Nephron (organoid): ENCODE measurements at regions not wholly inside any gene's neighbourhood (a gene's known extent, or its start where the extent isn't known, plus 50 kb on each side); places are given as distances from the start of the nearest gene placed in this dataset.
A peak's percentile ranks its signal among the peaks of the same experiment; 100 is the strongest.

Experiments used
- H3K27ac Mint-ChIP-seq, 3 experiments: 2 replicates each; pipeline ENCODE4 v1.8.0; 2020; ENCODE audit warnings: mixed read lengths in 3 of 3, mild to moderate bottlenecking in 2 of 3, moderate library complexity in 1 of 3
- H3K27me3 Mint-ChIP-seq: 2 replicates; pipeline ENCODE4 v1.8.0; 2021; ENCODE audit warnings: low read depth, mild to moderate bottlenecking, moderate library complexity, mixed read lengths
- H3K36me3 Mint-ChIP-seq: 2 replicates; pipeline ENCODE4 v1.8.0; 2020; ENCODE audit warnings: low read depth, mixed read lengths
- H3K4me1 Mint-ChIP-seq: 2 replicates; pipeline ENCODE4 v1.8.0; 2020; ENCODE audit warnings: mixed read lengths
- H3K4me3 Mint-ChIP-seq, 3 experiments: 2 replicates each; pipeline ENCODE4 v1.8.0; 2020; ENCODE audit warnings: mild to moderate bottlenecking in 3 of 3, mixed read lengths in 3 of 3, moderate library complexity in 2 of 3
- H3K9me3 Mint-ChIP-seq: 2 replicates; pipeline ENCODE4 v1.8.0; 2020; ENCODE audit warnings: mixed read lengths
- TF ChIP-seq, protein P1 (sequence below), 3 experiments: fragments of 200-600 bp; sonication (generic); IDR thresholded peaks; one replicate each; pipeline ENCODE4 v1.5.0; 2021; ENCODE audit warnings: antibody characterized with exemption in 3 of 3; ENCODE audit not compliant: unreplicated experiment in 3 of 3

DNA sequence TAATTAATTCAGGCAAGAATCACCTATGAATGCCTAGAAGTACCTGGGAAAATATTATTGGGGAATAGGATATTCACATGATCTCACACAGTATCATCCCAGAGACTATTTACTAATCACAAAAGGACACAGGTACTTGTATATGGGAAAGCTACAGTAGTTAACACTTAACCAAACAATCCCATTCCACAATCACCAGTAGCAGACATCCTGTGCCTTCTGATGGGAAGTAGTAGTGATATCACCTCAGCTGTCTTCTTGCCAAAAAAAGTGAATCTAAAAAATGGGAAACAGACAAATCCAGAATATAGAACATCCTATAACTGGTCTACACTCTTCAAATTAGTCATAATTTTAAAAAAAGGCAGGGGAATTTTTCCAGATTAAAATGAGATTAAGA is 75.6 kb upstream of the CCDC150 start:
- H3K4me3 Mint-ChIP-seq, result no peak overlapping the region
- H3K27me3 Mint-ChIP-seq, result no peaks in the 10 kb centered on the region
- H3K27ac Mint-ChIP-seq, result no peak overlapping the region
- peaks cover 5% of the 10 kb centered on the region for H3K36me3 Mint-ChIP-seq
- peaks cover 14% of the 10 kb centered on the region for H3K4me1 Mint-ChIP-seq
- peaks cover 6% of the 10 kb centered on the region for H3K9me3 Mint-ChIP-seq
- TF ChIP-seq, protein P1, sequence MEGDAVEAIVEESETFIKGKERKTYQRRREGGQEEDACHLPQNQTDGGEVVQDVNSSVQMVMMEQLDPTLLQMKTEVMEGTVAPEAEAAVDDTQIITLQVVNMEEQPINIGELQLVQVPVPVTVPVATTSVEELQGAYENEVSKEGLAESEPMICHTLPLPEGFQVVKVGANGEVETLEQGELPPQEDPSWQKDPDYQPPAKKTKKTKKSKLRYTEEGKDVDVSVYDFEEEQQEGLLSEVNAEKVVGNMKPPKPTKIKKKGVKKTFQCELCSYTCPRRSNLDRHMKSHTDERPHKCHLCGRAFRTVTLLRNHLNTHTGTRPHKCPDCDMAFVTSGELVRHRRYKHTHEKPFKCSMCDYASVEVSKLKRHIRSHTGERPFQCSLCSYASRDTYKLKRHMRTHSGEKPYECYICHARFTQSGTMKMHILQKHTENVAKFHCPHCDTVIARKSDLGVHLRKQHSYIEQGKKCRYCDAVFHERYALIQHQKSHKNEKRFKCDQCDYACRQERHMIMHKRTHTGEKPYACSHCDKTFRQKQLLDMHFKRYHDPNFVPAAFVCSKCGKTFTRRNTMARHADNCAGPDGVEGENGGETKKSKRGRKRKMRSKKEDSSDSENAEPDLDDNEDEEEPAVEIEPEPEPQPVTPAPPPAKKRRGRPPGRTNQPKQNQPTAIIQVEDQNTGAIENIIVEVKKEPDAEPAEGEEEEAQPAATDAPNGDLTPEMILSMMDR (IDR thresholded peaks at IDR 0.05; ENCODE audit: unreplicated experiment in 3 of 3), result no peak

- H3K36me3 Mint-ChIP-seq, result peaks cover 5% of the 10 kb centered on the region
- H3K27ac Mint-ChIP-seq, result no peak overlapping the region
- peaks cover 14% of the 10 kb centered on the region for H3K4me1 Mint-ChIP-seq
- H3K9me3 Mint-ChIP-seq, result peaks cover 6% of the 10 kb centered on the region
- H3K27me3 Mint-ChIP-seq, result peaks cover 4% of the 10 kb centered on the region
- H3K4me3 Mint-ChIP-seq, result no peak overlapping the region
- TF ChIP-seq, protein P1 (IDR thresholded peaks at IDR 0.05; ENCODE audit: unreplicated experiment in 3 of 3), result no peak
Observed at GRCh38 chr2:196565106-196565765, 74.3 kb upstream of the CCDC150 start.

DNA sequence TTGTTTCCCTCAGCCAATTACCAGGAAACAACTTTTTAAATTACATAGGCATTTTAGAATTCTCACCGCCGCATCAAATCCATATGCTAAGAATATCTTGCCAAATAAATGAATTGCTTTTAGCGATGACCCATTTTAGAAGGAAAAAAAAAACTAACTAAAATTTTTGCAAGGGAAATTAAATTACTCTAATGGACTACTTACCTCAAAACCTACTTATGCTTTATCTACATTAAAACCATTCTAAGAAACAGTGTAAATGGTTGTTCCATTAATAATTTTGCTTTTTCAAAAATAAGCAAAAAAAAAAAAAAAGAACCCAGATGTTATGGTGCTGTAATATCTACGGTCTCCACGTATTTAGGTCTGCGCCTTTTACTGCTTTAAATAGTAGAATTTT is 73.5 kb upstream of the CCDC150 start:
- H3K9me3 Mint-ChIP-seq, result peaks cover 6% of the 10 kb centered on the region
- TF ChIP-seq, protein P1 (IDR thresholded peaks at IDR 0.05; ENCODE audit: unreplicated experiment in 3 of 3), result no peak
- H3K4me1 Mint-ChIP-seq, result peaks cover 14% of the 10 kb centered on the region
- no peak overlapping the region for H3K4me3 Mint-ChIP-seq
- H3K27me3 Mint-ChIP-seq, result peaks cover 4% of the 10 kb centered on the region
- no peak overlapping the region for H3K27ac Mint-ChIP-seq
- H3K36me3 Mint-ChIP-seq, result peaks cover 5% of the 10 kb centered on the region

- Mint-ChIP-seq H3K4me1 (peaks cover 14% of the 10 kb centered on the region), H3K36me3 (no peaks in the 10 kb centered on the region), H3K4me3 (no peak overlapping the region), H3K9me3 (peaks cover 3% of the 10 kb centered on the region), H3K27me3 (peaks cover 4% of the 10 kb centered on the region), H3K27ac (peak overlapping the region in 1 of 3 experiments; percentile 15)
- TF ChIP-seq, protein P1 (IDR thresholded peaks at IDR 0.05; ENCODE audit: unreplicated experiment in 3 of 3), result no peak
Observed at GRCh38 chr2:196566961-196567666, 72.4 kb upstream of the CCDC150 start.

- Mint-ChIP-seq H3K36me3 (peaks cover 5% of the 10 kb centered on the region), H3K4me1 (peaks cover 14% of the 10 kb centered on the region), H3K4me3 (no peak overlapping the region), H3K9me3 (peaks cover 10% of the 10 kb centered on the region), H3K27ac (peak overlapping the region in 2 of 3 experiments; percentile 8 to 49), H3K27me3 (peaks cover 6% of the 10 kb centered on the region)
- TF ChIP-seq, protein P1 (IDR thresholded peaks at IDR 0.05; ENCODE audit: unreplicated experiment in 3 of 3), result no peak
Observed at GRCh38 chr2:196568506-196568905, 71.0 kb upstream of the CCDC150 start.
